HEK293T (cell line): ENCODE measurements at regions not wholly inside any gene's neighbourhood (a gene's known extent, or its start where the extent isn't known, plus 50 kb on each side); places are given as distances from the start of the nearest gene placed in this dataset.

ENCODE experiments used
- BHLHE40 ChIP-seq: fragments of 450-650 bp; IDR thresholded peaks from 2 replicates; pipeline ENCODE4 v1.6.1; 2016; ENCODE audit warnings: mild to moderate bottlenecking, moderate library complexity, borderline replicate concordance
- ELF4 ChIP-seq: fragments of 450-650 bp; IDR thresholded peaks from 2 replicates; pipeline ENCODE4 v1.6.1; 2017; ENCODE audit warnings: antibody characterized with exemption
- L3MBTL2 ChIP-seq: fragments of 450-650 bp; conservative IDR thresholded peaks from 2 replicates; pipeline ENCODE4 v1.6.1; 2016; ENCODE audit warnings: mild to moderate bottlenecking
- NFRKB ChIP-seq: fragments of 450-650 bp; IDR thresholded peaks from 2 replicates; pipeline ENCODE4 v1.6.1; 2016; ENCODE audit warnings: mild to moderate bottlenecking, moderate library complexity
- SUZ12 ChIP-seq: fragments of 450-650 bp; IDR thresholded peaks from 2 replicates; pipeline ENCODE4 v1.6.1; 2016; ENCODE audit warnings: mild to moderate bottlenecking
- TARDBP ChIP-seq: fragments of 450-650 bp; IDR thresholded peaks from 2 replicates; pipeline ENCODE4 v1.6.1; 2016

DNA sequence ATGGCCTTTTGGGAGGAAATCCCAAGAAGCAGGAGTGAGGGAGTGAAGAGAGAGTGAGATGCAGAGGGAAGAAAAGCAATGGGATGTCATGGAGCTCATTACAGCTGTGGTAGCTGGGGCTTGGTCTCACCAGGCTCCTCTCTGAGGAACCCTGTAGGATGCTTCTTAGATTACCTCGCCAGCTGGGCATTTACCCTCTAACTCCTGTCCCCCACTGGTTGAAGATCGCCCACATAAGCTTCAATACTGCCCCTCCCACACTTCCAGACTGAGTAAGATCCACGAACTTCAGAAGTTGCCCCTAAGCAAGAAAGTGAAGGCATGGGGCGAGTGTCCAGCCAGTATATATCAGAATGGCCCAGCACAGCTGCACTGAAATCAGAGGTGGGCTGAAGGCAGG lies 58.1 kb upstream of the SLC35B4 start:
- no peak for TF ChIP-seq SUZ12
- no peak for TF ChIP-seq L3MBTL2
- no peak for TF ChIP-seq TARDBP
- TF ChIP-seq ELF4 = no peak
- no peak for TF ChIP-seq BHLHE40
- TF ChIP-seq NFRKB = no peak
